HG03139 (cell line): ENCODE measurements at regions not wholly inside any gene's neighbourhood (a gene's known extent, or its start where the extent isn't known, plus 50 kb on each side); places are given as distances from the start of the nearest gene placed in this dataset.

ENCODE experiments used
- ATAC-seq: cut with Tn5 transposase; IDR thresholded peaks from one replicate; pipeline ENCODE4 v1.9.1; 2021; ENCODE audit not compliant: unreplicated experiment

DNA sequence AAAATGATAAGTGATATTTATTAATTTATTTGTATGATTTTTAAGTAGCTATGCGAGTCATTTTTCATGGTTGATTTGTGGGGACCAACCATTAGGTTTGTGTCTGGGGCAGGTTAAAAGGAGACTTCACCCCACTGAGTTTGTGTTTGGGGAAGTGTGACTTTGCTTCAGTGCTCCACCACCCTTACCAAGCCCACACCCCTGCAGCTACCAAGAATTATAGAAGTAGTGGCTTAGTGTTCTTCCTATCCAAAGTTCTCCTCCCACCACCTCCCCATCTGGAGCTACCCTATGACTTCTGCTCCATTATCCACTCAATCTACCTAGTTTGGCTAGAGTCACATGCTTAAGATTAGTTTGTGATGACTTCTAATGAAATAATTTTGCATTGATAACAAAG is 182.1 kb upstream of the ZEB2 start:
- no peak for ATAC-seq

DNA sequence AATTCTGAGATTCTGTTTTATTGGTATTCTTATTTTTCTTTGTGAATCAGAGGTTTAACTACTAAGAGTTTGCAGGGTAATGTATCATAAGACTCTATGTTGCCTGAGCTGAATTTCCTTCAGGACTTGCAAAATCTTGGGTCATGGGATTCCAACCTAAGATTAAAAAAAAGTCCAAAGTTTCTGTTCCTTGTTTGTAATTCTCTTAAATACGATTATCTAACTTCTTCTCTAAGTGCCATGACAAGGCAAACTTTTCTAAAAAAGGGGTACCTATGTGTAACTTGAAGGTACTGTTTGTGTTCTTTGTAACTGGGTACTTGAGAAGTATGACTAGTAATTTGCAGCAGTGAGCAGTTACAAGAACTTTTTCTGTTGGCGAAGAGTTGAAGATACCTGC is 181.3 kb upstream of the ZEB2 start:
- ATAC-seq = no peak

DNA sequence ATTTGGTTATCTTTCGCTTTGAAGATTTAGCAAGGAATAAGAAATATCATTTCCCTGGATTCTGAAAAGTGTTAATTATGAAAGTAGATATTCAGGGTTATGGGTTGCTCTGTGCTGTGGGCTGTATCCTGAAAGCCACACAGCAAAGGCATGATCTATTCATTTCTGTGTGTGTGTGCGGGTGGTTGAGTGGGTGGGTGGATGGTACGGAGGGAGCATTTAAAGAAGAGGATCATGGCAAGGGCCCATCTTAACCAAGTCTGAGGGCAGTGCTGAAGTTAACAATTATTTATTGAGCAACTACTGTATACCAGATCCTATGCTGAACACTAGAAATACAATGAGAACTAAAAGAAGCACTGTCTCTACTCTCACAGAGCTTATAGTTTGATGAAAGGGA is 178.2 kb upstream of the ZEB2 start:
- ATAC-seq = no peak

DNA sequence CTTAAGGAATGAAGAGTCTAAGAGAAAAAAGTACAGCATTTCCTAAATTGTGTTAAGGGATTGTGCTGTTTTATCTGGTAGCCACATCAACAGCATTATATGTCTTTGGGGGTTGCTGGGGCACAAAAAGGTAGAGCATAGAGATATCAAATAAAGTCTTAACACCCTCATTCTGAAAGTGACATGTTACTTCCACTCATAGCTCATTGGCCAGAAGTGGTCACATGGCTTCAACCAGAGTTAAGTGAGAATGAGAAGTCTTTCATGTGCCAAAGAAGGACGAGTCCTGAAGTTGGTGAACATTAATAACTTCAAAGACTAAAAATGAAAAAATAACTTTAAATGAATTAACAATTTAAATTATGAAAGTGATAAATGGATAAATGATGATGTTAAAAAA is 175.7 kb upstream of the ZEB2 start:
- ATAC-seq = no peak

DNA sequence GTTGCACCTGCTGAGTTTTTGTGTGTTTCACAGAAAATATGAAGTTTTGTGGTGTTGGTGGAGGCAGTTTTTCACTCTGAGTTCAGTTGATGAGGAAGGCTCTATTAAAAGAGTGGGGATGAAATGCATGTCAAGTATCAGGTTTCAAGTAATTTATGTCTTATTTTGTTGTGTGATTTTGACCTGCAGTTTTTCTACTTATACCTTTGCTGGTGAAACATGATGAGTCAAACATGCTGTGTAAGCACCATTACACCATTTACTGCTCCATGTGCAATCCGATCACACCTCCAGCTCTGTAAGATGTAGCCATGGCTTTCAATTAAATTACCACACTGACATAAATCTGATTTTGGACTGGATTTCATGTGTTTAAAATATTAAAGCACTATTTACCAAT is 174.5 kb upstream of the ZEB2 start:
- no peak for ATAC-seq

DNA sequence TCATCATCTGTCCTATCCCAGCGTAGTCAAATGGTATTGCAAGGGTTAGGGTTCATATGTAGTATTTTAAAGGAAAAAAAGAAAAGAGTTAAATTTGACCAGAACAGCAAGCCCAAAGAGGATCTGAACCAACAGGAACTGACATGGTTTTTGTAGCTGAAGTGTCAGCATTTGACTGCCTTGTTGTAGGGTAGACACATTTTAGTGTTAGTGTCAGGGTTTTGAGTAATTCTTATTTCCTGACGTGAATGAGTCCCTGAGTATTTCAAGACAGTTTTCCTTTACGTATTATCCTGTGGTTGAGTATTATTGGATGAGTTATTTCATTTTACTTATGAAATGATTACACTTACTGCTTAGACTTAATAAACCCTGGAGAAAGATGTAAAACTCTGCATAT is 173.3 kb upstream of the ZEB2 start:
- ATAC-seq = no peak

DNA sequence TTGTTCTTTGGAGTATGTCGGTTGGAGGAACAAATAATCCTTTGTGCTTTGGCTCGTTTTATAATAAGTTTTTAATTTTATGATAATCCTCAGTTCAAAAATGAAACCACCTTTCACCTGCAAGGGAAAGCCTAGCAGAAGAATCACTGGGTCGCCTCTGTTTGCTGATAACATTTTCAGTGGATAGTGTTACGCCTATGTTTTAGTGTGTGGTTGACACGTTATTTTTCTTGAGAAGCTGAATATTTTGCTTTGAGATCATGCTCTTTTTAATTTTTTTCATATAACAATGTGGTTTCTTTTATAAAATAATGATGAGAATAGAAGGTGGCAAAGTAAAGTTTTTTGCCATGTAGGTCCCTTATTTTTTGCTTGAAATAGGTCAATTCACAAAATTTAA is 172.7 kb upstream of the ZEB2 start:
- ATAC-seq = no peak

DNA sequence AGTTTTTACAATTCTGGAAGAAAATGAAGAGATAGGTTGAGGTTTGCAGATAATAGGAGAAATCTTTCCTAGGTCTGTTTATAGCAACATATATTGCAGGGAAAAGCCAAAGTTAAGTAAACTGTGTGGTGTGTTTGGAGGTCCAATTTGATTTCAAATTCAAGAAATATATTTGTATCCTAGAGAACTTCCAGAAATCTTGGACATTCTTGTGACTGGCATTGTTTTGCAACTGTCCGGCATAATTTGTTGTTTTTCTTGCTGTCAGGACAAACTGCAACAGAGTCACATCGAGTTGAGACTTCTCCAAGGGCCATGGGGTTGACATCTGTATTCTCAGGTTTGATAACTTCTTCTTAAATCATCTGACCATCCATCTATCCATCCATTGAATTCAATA is 170.9 kb upstream of the ZEB2 start:
- no peak for ATAC-seq

DNA sequence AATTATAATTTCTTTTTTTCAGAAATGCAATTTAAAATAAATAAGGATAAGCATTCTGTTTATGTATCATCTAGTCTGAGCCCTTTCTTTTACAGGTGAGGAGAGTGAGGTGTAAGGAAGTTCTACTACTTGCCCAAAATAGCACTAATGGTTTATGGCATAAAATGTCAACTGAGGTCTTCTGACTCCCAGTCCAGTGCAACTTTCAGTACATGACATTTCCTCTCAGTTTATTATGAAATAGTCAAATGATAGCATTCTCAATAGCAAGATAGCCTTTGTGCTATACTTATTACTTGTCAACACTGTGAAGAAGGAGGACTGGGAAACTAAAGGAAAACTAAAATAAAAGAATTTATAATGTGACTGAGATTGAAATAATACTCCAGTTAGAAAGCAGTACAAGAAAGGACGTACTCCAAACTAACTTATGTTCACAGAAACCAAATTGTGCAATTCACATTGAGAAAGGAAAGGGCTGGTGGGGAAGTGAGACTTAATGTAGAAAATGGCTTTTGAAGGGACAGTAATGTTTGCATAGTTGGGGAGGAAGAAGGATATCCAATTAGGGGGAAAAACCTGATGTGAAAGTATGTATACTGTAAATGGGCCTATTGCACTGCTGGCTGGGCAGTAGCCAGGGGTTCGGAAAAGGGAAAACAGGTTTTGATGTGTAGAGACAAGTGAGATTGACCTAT is 166.7 kb upstream of the ZEB2 start:
- no peak for ATAC-seq

DNA sequence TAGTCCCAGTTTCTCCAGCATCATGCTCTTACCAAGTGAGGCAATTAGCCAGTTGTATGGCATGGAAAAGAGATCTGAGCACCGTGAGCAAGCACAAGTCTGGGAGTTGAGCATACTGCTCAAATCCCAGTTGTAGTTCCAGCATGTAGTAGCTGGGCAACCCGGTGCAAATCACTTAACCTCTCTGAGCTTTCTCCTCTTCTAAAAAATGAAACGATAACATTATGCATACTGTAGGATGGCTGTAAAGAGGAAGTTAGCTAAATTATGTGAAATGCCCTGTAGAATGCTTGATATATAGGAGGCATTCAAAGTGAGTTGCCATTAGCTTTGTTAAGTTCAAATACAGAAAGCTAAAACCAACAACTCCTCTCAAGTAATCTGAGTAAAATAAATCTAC is 164.0 kb upstream of the ZEB2 start:
- no peak for ATAC-seq

DNA sequence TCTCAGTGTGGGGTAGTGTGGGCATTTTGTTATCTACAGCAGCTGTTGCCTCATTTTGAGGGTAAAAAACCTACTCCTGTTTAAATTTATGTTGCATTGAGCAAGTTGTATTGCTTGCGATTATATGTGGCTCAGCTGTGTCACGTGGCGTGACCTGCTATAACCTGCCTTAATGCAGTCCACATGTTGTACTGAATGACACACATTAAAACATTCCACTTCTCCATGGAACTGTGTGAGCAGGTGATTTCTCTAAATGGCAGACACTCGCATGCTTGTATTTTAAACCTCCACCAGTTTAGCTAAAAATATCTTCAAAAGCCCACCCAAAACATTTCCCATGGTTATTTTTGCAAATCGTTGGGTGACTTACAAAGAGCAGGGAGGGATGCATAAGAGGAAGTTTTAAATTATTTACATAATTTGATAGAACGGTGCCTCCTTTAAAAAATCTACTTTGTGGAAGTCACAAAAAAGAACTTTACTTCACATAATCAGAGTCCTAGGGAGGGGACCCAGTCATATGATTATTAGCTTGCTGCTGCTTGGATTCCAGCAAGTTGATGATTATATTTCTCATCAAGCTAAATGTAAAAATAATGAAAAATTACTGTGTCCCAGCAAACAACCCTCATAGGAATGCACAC is 163.3 kb upstream of the ZEB2 start:
- no peak for ATAC-seq

DNA sequence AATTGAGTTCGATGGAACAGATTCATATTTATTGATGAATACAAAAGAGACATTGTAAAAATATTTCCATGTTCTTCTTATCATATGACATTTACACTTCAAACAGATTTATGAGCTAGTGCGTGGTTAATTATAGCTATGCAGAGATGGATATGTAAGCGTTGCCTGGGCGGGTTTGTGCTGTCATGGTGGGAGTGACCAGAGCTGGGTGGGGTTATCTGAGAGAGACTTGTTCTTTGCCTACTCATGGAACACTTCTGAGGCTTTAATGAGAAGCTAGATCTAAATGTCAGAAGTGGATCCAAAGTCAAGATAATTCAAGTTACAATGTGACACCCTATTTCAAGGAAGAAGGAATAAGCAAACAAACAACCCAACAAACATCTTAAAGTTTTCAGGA is 162.3 kb upstream of the ZEB2 start:
- ATAC-seq = no peak

DNA sequence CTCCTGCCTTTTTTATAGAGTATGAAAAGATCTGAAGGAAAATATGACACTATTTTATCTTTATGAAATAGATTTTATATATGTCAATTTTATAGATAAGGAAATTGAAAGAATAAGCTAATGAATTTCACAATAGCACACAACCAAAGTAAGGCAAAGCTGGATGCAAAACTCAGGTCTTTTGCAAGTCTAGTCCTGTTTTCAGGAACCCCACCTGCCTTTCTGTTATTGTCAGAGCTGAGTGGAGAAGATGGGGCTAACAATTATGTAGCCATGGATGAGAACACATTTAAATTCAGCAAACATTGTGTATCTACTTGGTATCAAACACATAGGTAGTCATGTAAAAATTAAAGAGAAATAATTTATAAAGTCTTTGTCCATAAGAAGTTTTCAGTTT is 161.5 kb upstream of the ZEB2 start:
- ATAC-seq = no peak

DNA sequence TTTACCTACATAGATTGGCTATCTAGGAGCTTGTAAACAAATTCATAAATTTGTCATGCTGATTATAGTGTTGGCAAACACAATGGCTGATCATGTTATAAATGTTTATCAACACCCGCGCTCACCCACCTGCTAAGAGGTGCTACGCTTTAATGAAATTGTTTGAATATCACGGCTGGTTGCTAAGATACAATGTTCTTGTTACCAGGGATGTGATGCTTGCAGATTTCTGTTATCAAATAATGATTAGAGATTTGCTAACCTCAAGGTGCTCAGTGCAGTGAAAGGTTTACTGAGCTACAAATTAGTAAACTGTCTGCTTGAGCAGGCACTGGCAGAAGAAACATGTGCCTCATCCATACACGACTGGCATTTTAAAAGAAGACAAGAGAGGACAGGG is 160.0 kb upstream of the ZEB2 start:
- no peak for ATAC-seq

DNA sequence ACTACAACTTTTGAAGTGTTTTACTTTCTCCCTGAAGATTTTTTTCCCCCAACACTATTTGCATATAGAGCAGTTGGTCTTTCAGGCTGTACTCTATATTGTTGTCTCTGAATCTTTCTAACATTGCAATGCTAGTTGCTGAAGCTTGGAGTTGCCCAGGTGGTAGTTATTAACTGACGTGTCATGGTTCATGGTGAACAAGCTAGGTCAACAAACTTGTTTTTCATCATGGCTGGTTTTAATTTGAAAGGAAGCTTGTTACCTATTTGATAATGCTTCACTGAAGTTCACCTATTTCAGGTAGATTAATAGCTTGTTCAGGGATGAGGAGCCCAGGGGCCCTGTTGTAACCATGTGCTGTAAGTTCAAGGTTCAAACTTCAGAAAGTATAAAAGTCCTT is 158.8 kb upstream of the ZEB2 start:
- ATAC-seq = no peak

DNA sequence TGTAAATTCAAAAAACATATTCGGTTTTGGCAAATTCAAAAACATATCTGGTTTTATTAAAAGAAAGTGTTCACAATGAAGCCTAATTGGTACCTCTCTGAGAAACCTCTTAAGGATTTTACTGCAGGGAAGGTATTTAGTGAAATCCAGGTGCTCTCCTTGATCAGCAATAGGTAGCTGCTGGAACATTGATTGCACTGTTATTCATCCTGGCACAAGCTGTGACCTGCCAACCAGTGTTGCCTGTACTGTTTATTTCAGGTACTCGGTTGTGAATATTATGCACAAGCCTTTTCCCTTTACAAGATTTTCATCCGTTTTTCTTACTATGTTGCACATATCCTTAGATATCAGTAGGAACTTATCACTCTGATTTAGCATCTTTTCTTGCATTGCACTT is 155.8 kb upstream of the ZEB2 start:
- no peak for ATAC-seq

DNA sequence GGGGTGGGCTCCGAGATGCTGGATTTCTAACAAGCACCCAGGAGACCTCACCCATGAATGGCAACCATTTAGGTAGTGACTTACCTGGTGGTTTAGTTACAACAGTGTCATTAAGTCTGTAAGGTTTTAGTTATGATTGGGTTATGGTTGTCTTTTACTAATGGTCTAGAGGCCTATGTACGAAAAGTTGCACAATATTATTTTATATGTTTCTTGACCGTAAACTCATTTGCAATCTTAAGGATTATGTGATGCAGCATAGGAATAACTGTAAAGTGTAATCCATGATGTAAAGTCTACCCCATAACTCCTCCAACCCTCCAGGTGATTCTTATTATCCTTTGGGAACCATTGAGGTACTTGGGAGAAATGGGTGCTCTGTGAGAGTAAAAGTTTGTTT is 155.4 kb upstream of the ZEB2 start:
- no peak for ATAC-seq

DNA sequence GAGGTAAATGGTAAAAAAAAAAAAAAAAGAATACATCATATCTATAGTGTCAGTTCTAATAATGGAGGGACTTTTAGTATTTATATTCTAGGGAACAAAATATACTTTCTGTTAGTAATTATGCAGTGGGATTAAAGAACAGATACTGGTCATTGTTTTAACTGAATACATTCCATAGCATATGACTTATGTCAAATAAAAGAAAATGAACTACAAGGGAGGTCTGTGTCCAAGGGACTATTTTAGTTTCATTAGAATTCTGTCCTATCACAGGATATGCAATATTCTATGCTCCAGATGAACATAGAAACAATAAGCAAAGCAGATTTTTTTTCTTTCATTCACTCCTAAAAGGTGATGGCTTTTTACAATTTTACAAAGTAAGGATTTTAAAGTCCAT is 154.2 kb upstream of the ZEB2 start:
- no peak for ATAC-seq

DNA sequence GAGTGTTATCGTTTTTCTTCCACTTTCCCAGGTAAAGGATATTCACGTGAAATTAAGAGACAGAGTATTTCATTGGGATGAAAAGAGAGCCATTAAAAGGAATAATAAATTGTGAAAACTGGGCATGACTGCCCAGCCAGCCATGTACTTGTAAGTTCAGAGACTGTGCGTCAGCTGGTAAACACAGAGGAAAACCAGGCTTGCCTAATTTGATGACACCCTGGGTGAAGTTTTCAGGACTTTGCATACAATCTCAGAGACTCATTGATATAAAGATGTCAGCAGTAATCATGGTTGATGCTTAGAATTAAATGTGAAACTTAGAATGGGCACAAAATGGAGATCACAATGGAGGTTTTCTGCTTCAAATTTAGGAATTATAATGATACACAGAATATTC is 153.5 kb upstream of the ZEB2 start:
- ATAC-seq = no peak

DNA sequence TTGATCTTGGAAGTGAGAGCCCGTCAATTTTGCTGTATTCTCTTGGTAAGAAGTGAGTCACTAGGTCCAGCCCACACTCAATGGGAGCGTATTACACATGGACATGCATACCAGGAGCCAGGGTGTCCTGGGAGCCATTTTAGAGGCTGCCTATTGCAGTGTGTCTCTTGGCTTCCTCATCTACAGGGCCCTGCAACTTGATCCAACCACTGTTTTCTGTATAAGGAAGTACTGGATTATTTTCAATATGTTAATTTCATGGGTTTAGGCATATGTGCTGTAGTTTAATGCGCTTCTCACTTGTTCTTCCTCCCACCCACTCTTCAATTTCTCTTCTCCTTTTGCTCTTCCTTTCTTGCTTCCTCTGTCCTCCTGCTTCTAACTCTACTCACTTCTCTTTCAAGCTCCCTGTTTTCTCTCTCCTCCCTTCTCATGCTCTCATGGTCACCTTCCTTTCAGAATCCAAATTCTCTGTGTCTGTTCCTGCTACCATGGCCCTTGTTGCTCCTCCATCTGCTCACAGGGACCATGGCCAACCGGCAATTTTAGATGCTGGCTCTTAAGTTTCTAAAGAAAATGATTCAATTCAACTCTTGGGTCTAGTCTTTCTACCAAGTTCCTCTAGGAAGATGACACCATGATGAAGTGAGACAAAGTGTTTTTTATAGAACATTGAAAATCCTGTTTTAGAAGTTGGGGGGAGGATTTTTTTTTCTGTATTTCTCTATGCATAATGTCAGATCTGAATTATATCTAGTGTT is 152.0 kb upstream of the ZEB2 start:
- ATAC-seq = no peak

DNA sequence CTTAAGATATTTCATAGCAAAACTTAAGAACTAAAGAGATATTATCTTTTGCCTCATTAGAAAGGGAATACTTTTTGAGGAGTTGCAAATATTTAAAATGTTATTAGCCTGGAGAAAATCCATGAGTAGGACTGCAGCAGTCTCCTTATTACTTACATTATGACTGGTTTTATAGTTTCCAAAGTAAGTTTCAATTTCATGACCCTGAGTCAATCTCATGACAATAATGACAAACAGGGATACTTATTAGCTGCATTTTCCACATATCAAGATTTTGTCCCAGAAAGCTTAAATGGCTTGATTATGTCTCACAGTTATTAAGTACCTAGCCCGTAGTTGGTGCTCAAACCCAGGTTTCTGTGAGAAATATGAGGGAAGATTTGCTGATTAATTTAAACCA is 150.8 kb upstream of the ZEB2 start:
- ATAC-seq = no peak

DNA sequence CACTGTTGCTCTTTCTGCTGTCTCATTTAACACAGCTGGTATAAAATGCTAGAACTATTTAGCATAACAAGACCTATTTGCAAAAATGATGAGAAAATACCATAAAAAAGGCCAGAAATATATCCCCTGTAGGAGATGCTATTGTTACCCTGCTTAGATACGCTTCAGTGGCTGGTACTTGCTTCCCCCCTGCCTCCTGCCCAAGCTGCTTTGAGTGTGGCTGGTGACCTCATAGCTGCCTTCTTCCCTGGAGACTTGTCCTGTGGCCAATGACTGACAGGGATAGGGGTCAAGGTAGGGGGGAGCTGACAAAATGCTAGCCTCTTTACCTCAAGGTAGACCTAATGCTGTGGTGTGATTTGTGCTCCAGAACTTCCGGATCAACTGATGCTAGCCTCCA is 150.2 kb upstream of the ZEB2 start:
- ATAC-seq = no peak
